K562 (cell line): ENCODE measurements at regions not wholly inside any gene's neighbourhood (a gene's known extent, or its start where the extent isn't known, plus 50 kb on each side); places are given as distances from the start of the nearest gene placed in this dataset.

ENCODE experiments used
- ATAC-seq: fragments of 200-7000 bp; cut with Tn5 transposase; 3 replicates; pipeline ENCODE4 v1.9.1; 2020; ENCODE audit warnings: moderate library complexity
- BruUV-seq: library from RNA; stranded (reverse); fragments of 400-500 nt; replicated peaks from 2 replicates; lab custom pipeline; 2021; lab: Mats Ljungman, UMichigan
- CTCF ChIA-PET: fragments of 300-600 bp; formaldehyde crosslinking; extraction: SDS; loops from one replicate; lab custom pipeline; 2021; ENCODE audit warnings: low intra/inter-chr PET ratio; lab: Yijun Ruan, JAX
- POLR2A ChIA-PET: fragments of 300-600, 350-650 bp; sonication (Branson Sonifier 250); formaldehyde crosslinking; extraction: SDS; loops from one replicate; lab custom pipeline; 2021; ENCODE audit warnings: antibody characterized with exemption, inconsistent platforms; lab: Yijun Ruan, JAX
- DNase-seq, 4 experiments: peaks; one replicate each; pipeline versions ENCODE4 v3.0.0 to v3.0.0-alpha.2; 2011 to 2018; ENCODE audit warnings: low spot score in 3 of 4, mixed read lengths in 3 of 4; ENCODE audit errors: extremely low read depth in 1 of 4
- FAIRE-seq: peaks from 2 replicates; lab custom pipeline; 2011; peaks lifted over from hg19 to GRCh38; lab: Jason Lieb, UNC
- H2AFZ ChIP-seq: 2 replicates; pipeline ENCODE4 v1.6.0; 2011; ENCODE audit warnings: low read depth, low read length, control low read depth, inconsistent platforms
- H3K27ac ChIP-seq: fragments of 200-600 bp; 3 replicates; pipeline ENCODE4 v1.8.0; 2011; ENCODE audit warnings: low read depth, mild to moderate bottlenecking, control low read depth, inconsistent platforms, low read length, moderate library complexity, mixed read lengths; ENCODE audit errors: extremely low read depth
- H3K27me3 ChIP-seq, 2 experiments: fragments of 300-600 bp in 1 of 2; 2 replicates in 1 of 2; 3 replicates in 1 of 2; pipeline versions ENCODE4 v1.6.0 to v1.8.0; 2011; ENCODE audit warnings: inconsistent platforms in 2 of 2, low read length in 2 of 2, mild to moderate bottlenecking in 1 of 2, mixed read lengths in 1 of 2, moderate library complexity in 1 of 2; ENCODE audit not compliant: control insufficient read depth in 2 of 2, insufficient read depth in 2 of 2
- H3K36me3 ChIP-seq: fragments of 300-600 bp; 3 replicates; pipeline ENCODE4 v1.8.0; 2011; ENCODE audit warnings: mild to moderate bottlenecking, low read length, inconsistent platforms; ENCODE audit not compliant: control insufficient read depth, insufficient read depth
- H3K4me1 ChIP-seq, 2 experiments: fragments of 200-600 bp in 1 of 2; replicated peaks in 1 of 2; 2 replicates in 1 of 2; 3 replicates in 1 of 2; pipeline versions ENCODE4 v1.5.1 to v1.8.0; 2011; ENCODE audit warnings: inconsistent platforms in 2 of 2, low read length in 2 of 2, mild to moderate bottlenecking in 1 of 2, mixed read lengths in 1 of 2, moderate library complexity in 1 of 2; ENCODE audit not compliant: control insufficient read depth in 2 of 2, insufficient read depth in 2 of 2
- H3K4me2 ChIP-seq: 2 replicates; pipeline ENCODE4 v1.6.1; 2011; ENCODE audit warnings: low read length, control low read depth, inconsistent platforms, mixed read lengths; ENCODE audit not compliant: insufficient read depth
- H3K4me3 ChIP-seq: fragments of 200-600 bp; sonication (generic), shearing (Covaris generic); 2 replicates; pipeline ENCODE4 v1.5.1; 2016; ENCODE audit warnings: control low read depth, inconsistent platforms
- H3K79me2 ChIP-seq: fragments of 200-600 bp; 3 replicates; pipeline ENCODE4 v1.8.0; 2011; ENCODE audit warnings: low read length, inconsistent platforms; ENCODE audit not compliant: control insufficient read depth, insufficient read depth
- H3K9ac ChIP-seq, 2 experiments: 2 replicates each; pipeline versions ENCODE4 v1.6.0 to v1.6.1; 2011; ENCODE audit warnings: low read depth in 2 of 2, low read length in 2 of 2, control low read depth in 1 of 2, inconsistent platforms in 1 of 2, mild to moderate bottlenecking in 1 of 2, mixed read lengths in 1 of 2; ENCODE audit not compliant: insufficient read depth in 1 of 2
- H3K9me1 ChIP-seq: one replicate; pipeline ENCODE4 v1.6.0; 2011; ENCODE audit warnings: inconsistent platforms, mild to moderate bottlenecking, low read length, moderate library complexity; ENCODE audit not compliant: control insufficient read depth, insufficient read depth
- H3K9me3 ChIP-seq: replicated peaks from 2 replicates; pipeline ENCODE4 v1.5.1; 2011; ENCODE audit warnings: low read depth, low read length, inconsistent platforms; ENCODE audit not compliant: control insufficient read depth, insufficient read depth
- H4K20me1 ChIP-seq: replicated peaks from 2 replicates; pipeline ENCODE4 v1.6.1; 2011; ENCODE audit warnings: low read length, inconsistent platforms, mixed read lengths; ENCODE audit not compliant: control insufficient read depth, insufficient read depth
- CHD2 ChIP-seq: IDR thresholded peaks from 2 replicates; pipeline ENCODE4 v1.6.1; 2011; ENCODE audit warnings: low read depth, low read length
- CREBBP ChIP-seq: IDR thresholded peaks from one replicate; pipeline ENCODE4 v1.6.1; 2012; ENCODE audit warnings: low read depth, mild to moderate bottlenecking, control low read depth, inconsistent platforms, low read length
- FIP1L1 ChIP-seq: fragments of 200-400 bp; formaldehyde crosslinking; IDR thresholded peaks from 2 replicates; pipeline ENCODE4 v1.6.1; 2018; ENCODE audit warnings: mild to moderate bottlenecking, low read depth, low read length; ENCODE audit not compliant: poor library complexity, severe bottlenecking
- GABPB1 ChIP-seq: sonication (generic); formaldehyde crosslinking; IDR thresholded peaks from 2 replicates; pipeline ENCODE4 v1.8.0; 2022; ENCODE audit warnings: mild to moderate bottlenecking, missing genetic modification reagents
- NFATC3 ChIP-seq: fragments of 450-650 bp; IDR thresholded peaks from 2 replicates; pipeline ENCODE4 v1.6.1; 2017; ENCODE audit warnings: mild to moderate bottlenecking
- PREB ChIP-seq: sonication (generic); formaldehyde crosslinking; IDR thresholded peaks from 2 replicates; pipeline ENCODE4 v1.8.1; 2023; ENCODE audit warnings: mild to moderate bottlenecking, missing genetic modification reagents
- RBM14 ChIP-seq: fragments of 200-400 bp; formaldehyde crosslinking; IDR thresholded peaks from 2 replicates; pipeline ENCODE4 v1.6.1; 2018; ENCODE audit warnings: low read depth, mild to moderate bottlenecking, low read length, moderate library complexity, borderline replicate concordance; ENCODE audit not compliant: insufficient read depth
- TBP ChIP-seq: optimal IDR thresholded peaks from 2 replicates; pipeline ENCODE3; 2011; ENCODE audit warnings: low read depth, low read length, improper control_type of control experiment
- TEAD2 ChIP-seq: fragments of 450-650 bp; IDR thresholded peaks from 2 replicates; pipeline ENCODE4 v1.6.1; 2016; ENCODE audit warnings: missing genetic modification characterization, control low read depth, missing compliant biosample characterization
- ZNF224 ChIP-seq: sonication (generic); formaldehyde crosslinking; IDR thresholded peaks from 2 replicates; pipeline ENCODE4 v1.8.0; 2022; ENCODE audit warnings: mild to moderate bottlenecking, missing genetic modification reagents
- ZNF23 ChIP-seq: fragments of 250-450 bp; sonication (Bioruptor Pico); IDR thresholded peaks from 2 replicates; pipeline ENCODE4 v1.4.0; 2020; ENCODE audit warnings: mild to moderate bottlenecking
- ZNF717 ChIP-seq: fragments of 250-450 bp; sonication (Bioruptor Pico); IDR thresholded peaks from 2 replicates; pipeline ENCODE4 v1.5.0; 2021
- WGBS: fragments of 100-300 bp; shearing (Covaris generic); methylation state at CpG from one replicate; pipeline ENCODE4 v1.1.6; 2016; ENCODE audit warnings: low coverage, mixed read lengths; ENCODE audit not compliant: insufficient coverage; ENCODE audit errors: missing lambda C conversion rate; 5-methylcytosine and 5-hydroxymethylcytosine counted together
- in situ Hi-C: fragments of 300-500 bp; cut with MboI; formaldehyde crosslinking; loops from 4 replicates; pipeline ENCODE4 v1.15.0; 2018; ENCODE audit warnings: inconsistent platforms, mixed read lengths
- intact Hi-C: fragments of 100-400 bp; cut with micrococcal nuclease; formaldehyde crosslinking; loops from 2 replicates; pipeline ENCODE4 v1.14.2; 2022
- TF ChIP-seq, protein P1 (sequence below): fragments of 450-650 bp; IDR thresholded peaks from 2 replicates; pipeline ENCODE4 v1.6.1; 2016; ENCODE audit warnings: missing biosample characterization, missing genetic modification characterization
- TF ChIP-seq, protein P2 (sequence below): fragments of 250-450 bp; sonication (Bioruptor Pico); IDR thresholded peaks from 2 replicates; pipeline ENCODE4 v1.4.0; 2020; ENCODE audit warnings: mild to moderate bottlenecking, moderate library complexity, borderline replicate concordance
- TF ChIP-seq, protein P3 (sequence below), 2 experiments: fragments of 450-650 bp in 1 of 2; IDR thresholded peaks; 2 replicates each; pipeline ENCODE4 v1.6.1; 2011 to 2017; ENCODE audit warnings: low read depth in 2 of 2, antibody characterized with exemption in 1 of 2, borderline replicate concordance in 1 of 2, low read length in 1 of 2, mild to moderate bottlenecking in 1 of 2, mixed read lengths in 1 of 2; ENCODE audit not compliant: control insufficient read depth in 1 of 2

GRCh38 chr5:167392240-167392639, 899.2 kb upstream of the WWC1 start:
- DNase-seq (no peak), FAIRE-seq (no peak), ATAC-seq (no peak)
- POLR2A ChIA-PET, result no interaction called here
- TF ChIP-seq RBM14, result no peak
- TF ChIP-seq ZNF717 (CRISPR knock-in tag), result no peak
- no peak for TF ChIP-seq CREBBP
- TF ChIP-seq GABPB1 (CRISPR knock-in tag), result no peak
- TF ChIP-seq CHD2, result no peak
- TF ChIP-seq PREB (CRISPR knock-in tag), result no peak
- no peak for TF ChIP-seq TEAD2 (tag)
- TF ChIP-seq NFATC3, result no peak
- TF ChIP-seq ZNF224 (CRISPR knock-in tag), result no peak
- TF ChIP-seq ZNF23, result no peak
- TF ChIP-seq, protein P1, sequence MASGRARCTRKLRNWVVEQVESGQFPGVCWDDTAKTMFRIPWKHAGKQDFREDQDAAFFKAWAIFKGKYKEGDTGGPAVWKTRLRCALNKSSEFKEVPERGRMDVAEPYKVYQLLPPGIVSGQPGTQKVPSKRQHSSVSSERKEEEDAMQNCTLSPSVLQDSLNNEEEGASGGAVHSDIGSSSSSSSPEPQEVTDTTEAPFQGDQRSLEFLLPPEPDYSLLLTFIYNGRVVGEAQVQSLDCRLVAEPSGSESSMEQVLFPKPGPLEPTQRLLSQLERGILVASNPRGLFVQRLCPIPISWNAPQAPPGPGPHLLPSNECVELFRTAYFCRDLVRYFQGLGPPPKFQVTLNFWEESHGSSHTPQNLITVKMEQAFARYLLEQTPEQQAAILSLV, result no peak
- TF ChIP-seq, protein P2, sequence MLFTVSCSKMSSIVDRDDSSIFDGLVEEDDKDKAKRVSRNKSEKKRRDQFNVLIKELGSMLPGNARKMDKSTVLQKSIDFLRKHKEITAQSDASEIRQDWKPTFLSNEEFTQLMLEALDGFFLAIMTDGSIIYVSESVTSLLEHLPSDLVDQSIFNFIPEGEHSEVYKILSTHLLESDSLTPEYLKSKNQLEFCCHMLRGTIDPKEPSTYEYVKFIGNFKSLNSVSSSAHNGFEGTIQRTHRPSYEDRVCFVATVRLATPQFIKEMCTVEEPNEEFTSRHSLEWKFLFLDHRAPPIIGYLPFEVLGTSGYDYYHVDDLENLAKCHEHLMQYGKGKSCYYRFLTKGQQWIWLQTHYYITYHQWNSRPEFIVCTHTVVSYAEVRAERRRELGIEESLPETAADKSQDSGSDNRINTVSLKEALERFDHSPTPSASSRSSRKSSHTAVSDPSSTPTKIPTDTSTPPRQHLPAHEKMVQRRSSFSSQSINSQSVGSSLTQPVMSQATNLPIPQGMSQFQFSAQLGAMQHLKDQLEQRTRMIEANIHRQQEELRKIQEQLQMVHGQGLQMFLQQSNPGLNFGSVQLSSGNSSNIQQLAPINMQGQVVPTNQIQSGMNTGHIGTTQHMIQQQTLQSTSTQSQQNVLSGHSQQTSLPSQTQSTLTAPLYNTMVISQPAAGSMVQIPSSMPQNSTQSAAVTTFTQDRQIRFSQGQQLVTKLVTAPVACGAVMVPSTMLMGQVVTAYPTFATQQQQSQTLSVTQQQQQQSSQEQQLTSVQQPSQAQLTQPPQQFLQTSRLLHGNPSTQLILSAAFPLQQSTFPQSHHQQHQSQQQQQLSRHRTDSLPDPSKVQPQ (CRISPR knock-in tag), result no peak
- TF ChIP-seq FIP1L1, result no peak
- TF ChIP-seq, protein P3, sequence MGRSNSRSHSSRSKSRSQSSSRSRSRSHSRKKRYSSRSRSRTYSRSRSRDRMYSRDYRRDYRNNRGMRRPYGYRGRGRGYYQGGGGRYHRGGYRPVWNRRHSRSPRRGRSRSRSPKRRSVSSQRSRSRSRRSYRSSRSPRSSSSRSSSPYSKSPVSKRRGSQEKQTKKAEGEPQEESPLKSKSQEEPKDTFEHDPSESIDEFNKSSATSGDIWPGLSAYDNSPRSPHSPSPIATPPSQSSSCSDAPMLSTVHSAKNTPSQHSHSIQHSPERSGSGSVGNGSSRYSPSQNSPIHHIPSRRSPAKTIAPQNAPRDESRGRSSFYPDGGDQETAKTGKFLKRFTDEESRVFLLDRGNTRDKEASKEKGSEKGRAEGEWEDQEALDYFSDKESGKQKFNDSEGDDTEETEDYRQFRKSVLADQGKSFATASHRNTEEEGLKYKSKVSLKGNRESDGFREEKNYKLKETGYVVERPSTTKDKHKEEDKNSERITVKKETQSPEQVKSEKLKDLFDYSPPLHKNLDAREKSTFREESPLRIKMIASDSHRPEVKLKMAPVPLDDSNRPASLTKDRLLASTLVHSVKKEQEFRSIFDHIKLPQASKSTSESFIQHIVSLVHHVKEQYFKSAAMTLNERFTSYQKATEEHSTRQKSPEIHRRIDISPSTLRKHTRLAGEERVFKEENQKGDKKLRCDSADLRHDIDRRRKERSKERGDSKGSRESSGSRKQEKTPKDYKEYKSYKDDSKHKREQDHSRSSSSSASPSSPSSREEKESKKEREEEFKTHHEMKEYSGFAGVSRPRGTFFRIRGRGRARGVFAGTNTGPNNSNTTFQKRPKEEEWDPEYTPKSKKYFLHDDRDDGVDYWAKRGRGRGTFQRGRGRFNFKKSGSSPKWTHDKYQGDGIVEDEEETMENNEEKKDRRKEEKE (IDR thresholded peaks at IDR 0.05; ENCODE audit: borderline replicate concordance in 1 of 2, control insufficient read depth in 1 of 2, low read depth in 2 of 2, low read length in 1 of 2), result no peak
- TF ChIP-seq TBP, result no peak
- no TSS peak for BruUV-seq
- no peaks in the 10 kb centered on the region for H3K4me1 ChIP-seq
- no peaks in the 10 kb centered on the region; the same call in 1 of the 2 replicates for H3K9me3 ChIP-seq
- no peaks in the 10 kb centered on the region for H3K36me3 ChIP-seq
- intact Hi-C loops (no loop called here), in situ Hi-C loops (no loop called here)
- H3K79me2 ChIP-seq, result no peaks in the 10 kb centered on the region
- WGBS, result 1% methylated on average over 5 of the region's 5 CpGs
- H3K9ac ChIP-seq, result no peak overlapping the region
- H3K9me1 ChIP-seq, result no peaks in the 10 kb centered on the region
- H4K20me1 ChIP-seq, result no peaks in the 10 kb centered on the region
- H3K4me3 ChIP-seq, result no peak overlapping the region
- H3K27me3 ChIP-seq, result no peaks in the 10 kb centered on the region
- CTCF ChIA-PET, result no interaction called here
- H3K4me2 ChIP-seq, result no peak overlapping the region
- H3K27ac ChIP-seq, result no peak overlapping the region
- H2AFZ ChIP-seq, result no peak overlapping the region
